ENCODE measurements at regions not wholly inside any gene's neighbourhood (a gene's known extent, or its start where the extent isn't known, plus 50 kb on each side); places are given as distances from the start of the nearest gene placed in this dataset.

DNA sequence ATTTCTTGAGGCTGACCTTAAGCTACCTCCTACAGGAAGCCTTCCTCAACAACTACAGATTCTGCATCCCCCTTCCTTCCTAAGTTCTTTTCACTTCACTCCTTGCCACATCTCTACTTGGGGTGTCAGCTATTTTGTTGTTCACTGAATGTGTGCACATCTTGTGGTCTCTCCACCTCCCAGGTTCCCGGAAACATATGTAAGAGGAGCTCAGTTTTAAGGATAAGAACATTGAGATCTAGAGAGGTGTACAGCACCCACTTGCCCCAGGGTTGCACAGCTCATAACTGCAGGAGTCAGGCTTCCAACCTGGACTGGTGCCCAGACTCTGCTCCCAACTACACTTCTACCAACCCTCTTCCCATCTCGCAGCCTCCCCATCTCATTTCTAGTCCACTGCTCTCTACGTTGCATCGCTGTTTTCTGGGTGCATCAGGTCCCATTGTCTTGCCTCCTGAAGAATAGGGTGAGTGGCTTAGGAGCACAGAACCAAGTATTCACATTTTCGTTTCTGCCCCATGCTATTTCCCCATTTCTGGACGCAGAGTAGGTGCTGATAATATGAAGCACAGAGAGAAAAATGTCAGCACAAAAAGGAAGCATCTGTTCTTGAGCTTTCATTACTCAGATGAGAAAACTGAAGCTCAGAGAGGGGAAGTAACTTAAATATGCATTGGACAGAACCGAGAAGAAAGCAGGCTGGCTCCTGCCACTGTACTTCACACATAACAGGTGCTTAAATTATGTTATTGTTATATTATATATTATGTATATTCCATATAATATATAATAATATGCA lies 292.0 kb upstream of the CCL2 start:
- TF ChIP-seq, protein P1, sequence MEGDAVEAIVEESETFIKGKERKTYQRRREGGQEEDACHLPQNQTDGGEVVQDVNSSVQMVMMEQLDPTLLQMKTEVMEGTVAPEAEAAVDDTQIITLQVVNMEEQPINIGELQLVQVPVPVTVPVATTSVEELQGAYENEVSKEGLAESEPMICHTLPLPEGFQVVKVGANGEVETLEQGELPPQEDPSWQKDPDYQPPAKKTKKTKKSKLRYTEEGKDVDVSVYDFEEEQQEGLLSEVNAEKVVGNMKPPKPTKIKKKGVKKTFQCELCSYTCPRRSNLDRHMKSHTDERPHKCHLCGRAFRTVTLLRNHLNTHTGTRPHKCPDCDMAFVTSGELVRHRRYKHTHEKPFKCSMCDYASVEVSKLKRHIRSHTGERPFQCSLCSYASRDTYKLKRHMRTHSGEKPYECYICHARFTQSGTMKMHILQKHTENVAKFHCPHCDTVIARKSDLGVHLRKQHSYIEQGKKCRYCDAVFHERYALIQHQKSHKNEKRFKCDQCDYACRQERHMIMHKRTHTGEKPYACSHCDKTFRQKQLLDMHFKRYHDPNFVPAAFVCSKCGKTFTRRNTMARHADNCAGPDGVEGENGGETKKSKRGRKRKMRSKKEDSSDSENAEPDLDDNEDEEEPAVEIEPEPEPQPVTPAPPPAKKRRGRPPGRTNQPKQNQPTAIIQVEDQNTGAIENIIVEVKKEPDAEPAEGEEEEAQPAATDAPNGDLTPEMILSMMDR (IDR thresholded peaks at IDR 0.05; ENCODE audit: control insufficient read depth, insufficient read depth, low read depth, low read length, missing control alignments): no peak
- no peak for DNase-seq (ENCODE audit: low read depth)
- H3K4me3 ChIP-seq (ENCODE audit: control insufficient read depth, low read depth, low read length): no peak overlapping the region

GRCh38 chr17:33964344-33964979 lies 290.6 kb upstream of the CCL2 start:
- DNase-seq (ENCODE audit: low read depth): no peak
- H3K4me3 ChIP-seq (ENCODE audit: control insufficient read depth, low read depth, low read length): no peak overlapping the region
- TF ChIP-seq, protein P1 (IDR thresholded peaks at IDR 0.05; ENCODE audit: control insufficient read depth, insufficient read depth, low read depth, low read length, missing control alignments): no peak

- DNase-seq (ENCODE audit: low read depth): no peak
- H3K4me3 ChIP-seq (ENCODE audit: control insufficient read depth, low read depth, low read length): no peak overlapping the region
- TF ChIP-seq, protein P1 (IDR thresholded peaks at IDR 0.05; ENCODE audit: control insufficient read depth, insufficient read depth, low read depth, low read length, missing control alignments): no peak
Observed at GRCh38 chr17:33966410-33967059, 288.6 kb upstream of the CCL2 start.

DNA sequence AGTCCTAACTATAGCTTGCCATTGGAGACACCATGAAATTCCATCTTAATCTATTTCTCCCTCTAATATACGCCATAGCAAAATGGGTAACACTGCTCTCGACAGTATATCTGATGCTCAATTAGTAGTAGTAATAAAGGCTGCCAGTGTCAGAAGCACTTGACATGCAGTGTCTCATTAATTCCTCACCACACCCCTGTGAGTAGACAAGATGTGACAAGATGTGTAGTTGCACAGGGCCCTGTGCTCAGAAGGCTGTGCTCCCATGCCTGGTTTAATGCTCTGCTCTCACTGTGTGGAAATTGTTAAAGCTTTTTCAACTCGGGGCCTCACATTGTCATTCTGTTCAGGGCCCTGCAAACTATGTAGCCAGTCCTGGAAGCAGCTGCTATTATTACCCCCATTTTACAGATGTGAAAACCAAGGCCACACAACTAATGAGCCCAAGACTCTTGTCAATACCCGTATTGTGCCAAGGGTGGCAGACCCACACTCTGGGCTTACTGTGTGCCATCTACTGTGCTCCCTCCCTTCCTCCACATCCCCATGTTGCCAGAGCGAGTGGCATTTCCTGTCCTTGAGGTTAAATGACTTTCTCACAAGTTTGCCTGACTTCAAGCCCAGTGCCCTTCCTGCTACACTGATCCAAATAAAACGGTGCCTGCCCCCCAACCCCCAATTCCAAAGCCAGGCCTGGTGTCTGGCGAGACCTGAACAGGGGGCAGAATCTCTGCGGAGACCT lies 287.3 kb upstream of the CCL2 start:
- DNase-seq (ENCODE audit: low read depth): no peak
- TF ChIP-seq, protein P1 (IDR thresholded peaks at IDR 0.05; ENCODE audit: control insufficient read depth, insufficient read depth, low read depth, low read length, missing control alignments): no peak
- H3K4me3 ChIP-seq (ENCODE audit: control insufficient read depth, low read depth, low read length): no peak overlapping the region

DNA sequence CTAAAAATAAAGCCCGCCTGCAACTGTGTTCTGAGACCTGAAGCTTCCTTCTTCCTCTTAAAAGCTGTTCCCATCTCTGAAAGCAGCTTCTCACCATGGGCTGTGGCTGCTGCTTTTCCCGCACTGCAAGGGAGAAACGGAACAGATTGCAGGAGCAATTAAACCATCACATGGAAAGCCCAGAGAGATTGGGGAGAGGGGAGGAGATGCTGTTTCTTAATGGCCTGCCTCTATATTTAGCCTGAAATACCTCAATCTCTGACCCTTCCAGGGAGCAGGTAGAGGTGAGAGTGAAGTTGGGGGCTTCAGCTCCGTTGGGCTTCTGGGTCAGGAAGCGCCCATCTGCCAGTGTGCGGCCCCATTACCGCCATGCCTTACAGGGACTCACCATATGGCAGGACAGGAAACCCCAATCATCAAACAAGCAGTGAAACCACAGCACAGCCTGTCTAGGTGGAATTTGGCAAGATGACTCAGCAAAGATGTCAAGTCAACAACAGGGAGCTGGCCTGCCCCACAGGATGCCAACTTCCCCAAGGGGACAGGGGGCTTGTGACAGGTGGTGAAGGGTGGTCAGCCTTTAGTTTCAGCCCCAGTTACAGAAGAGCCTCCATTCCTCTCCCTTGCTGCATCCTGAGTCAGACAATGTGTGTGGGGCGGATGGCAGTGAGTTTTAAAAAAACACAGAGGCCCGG lies 286.6 kb upstream of the CCL2 start:
- TF ChIP-seq, protein P1 (IDR thresholded peaks at IDR 0.05; ENCODE audit: control insufficient read depth, insufficient read depth, low read depth, low read length, missing control alignments): no peak
- no peak overlapping the region for H3K4me3 ChIP-seq (ENCODE audit: control insufficient read depth, low read depth, low read length)
- DNase-seq (ENCODE audit: low read depth): no peak

- TF ChIP-seq, protein P1 (IDR thresholded peaks at IDR 0.05; ENCODE audit: control insufficient read depth, insufficient read depth, low read depth, low read length, missing control alignments): no peak
- H3K4me3 ChIP-seq (ENCODE audit: control insufficient read depth, low read depth, low read length): no peak overlapping the region
- DNase-seq (ENCODE audit: low read depth): no peak
Observed at GRCh38 chr17:33970279-33970678, 284.8 kb upstream of the CCL2 start.

Data from AG09309 (cell line).